ENCODE measurements at regions not wholly inside any gene's neighbourhood (a gene's known extent, or its start where the extent isn't known, plus 50 kb on each side); places are given as distances from the start of the nearest gene placed in this dataset.

- H3K27ac ChIP-seq = no peak overlapping the region
- TF ChIP-seq CTCF (IDR thresholded peaks at IDR 0.05) (no peak), ZFX (IDR thresholded peaks at IDR 0.05; ENCODE audit: borderline replicate concordance) (no peak)
Measured at GRCh38 chr19:30084390-30084819, 142.4 kb downstream of the URI1 start.

- TF ChIP-seq CTCF (IDR thresholded peaks at IDR 0.05) (no peak), ZFX (IDR thresholded peaks at IDR 0.05; ENCODE audit: borderline replicate concordance) (no peak)
- H3K27ac ChIP-seq = no peak overlapping the region
Measured at GRCh38 chr19:30085394-30085793, 143.4 kb downstream of the URI1 start.

GRCh38 chr19:30086220-30086619 is 144.2 kb downstream of the URI1 start:
- TF ChIP-seq ZFX (IDR thresholded peaks at IDR 0.05; ENCODE audit: borderline replicate concordance) (no peak), CTCF (IDR thresholded peaks at IDR 0.05) (no peak)
- no peak overlapping the region for H3K27ac ChIP-seq

GRCh38 chr19:30086916-30087315 is 144.9 kb downstream of the URI1 start:
- no peak for TF ChIP-seq ZFX (IDR thresholded peaks at IDR 0.05; ENCODE audit: borderline replicate concordance)
- TF ChIP-seq CTCF (IDR thresholded peaks at IDR 0.05) = no peak
- no peak overlapping the region for H3K27ac ChIP-seq

- TF ChIP-seq ZFX (IDR thresholded peaks at IDR 0.05; ENCODE audit: borderline replicate concordance) (no peak), CTCF (IDR thresholded peaks at IDR 0.05) (no peak)
Measured at GRCh38 chr19:30087381-30088138, 145.5 kb downstream of the URI1 start.

GRCh38 chr19:30088567-30088966 is 146.5 kb downstream of the URI1 start:
- no peak overlapping the region for H3K27ac ChIP-seq
- TF ChIP-seq ZFX (IDR thresholded peaks at IDR 0.05; ENCODE audit: borderline replicate concordance) (no peak), CTCF (IDR thresholded peaks at IDR 0.05) (no peak)

More at GRCh38 chr19:30087381-30088138, 145.5 kb downstream of the URI1 start:
- no peak overlapping the region for H3K27ac ChIP-seq

- TF ChIP-seq ZFX (IDR thresholded peaks at IDR 0.05; ENCODE audit: borderline replicate concordance) (no peak), CTCF (IDR thresholded peaks at IDR 0.05) (no peak)
- no peak overlapping the region for H3K27ac ChIP-seq
Measured at GRCh38 chr19:30089086-30089665, 147.1 kb downstream of the URI1 start.
